ENCODE measurements at regions not wholly inside any gene's neighbourhood (a gene's known extent, or its start where the extent isn't known, plus 50 kb on each side); places are given as distances from the start of the nearest gene placed in this dataset.

GRCh38 chrX:120692319-120692718 is 62.5 kb upstream of the C1GALT1C1 start:
- no peak for DNase-seq

DNA sequence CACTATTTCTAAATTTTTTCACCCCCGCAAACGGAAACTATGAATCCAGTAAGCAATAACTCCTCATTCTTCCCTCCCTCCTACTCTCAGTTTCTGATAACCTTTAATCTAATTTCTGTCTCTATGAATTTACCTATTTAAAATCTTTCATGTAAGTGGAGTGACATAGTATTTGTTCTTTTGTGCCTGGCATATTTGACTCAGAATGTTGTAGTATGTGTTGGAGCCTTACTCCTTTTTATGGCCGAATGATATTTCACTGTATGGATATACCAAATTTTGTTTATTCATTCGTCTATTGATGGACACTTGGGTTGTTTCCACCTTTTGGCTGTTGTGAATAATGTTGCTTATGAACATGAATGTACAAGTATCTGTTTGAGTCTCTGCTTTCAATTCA is 61.1 kb upstream of the C1GALT1C1 start:
- no peak for DNase-seq

GRCh38 chrX:120690344-120690743 is 60.5 kb upstream of the C1GALT1C1 start:
- no peak for DNase-seq

GRCh38 chrX:120680090-120680489 is 50.2 kb upstream of the C1GALT1C1 start:
- no peak for DNase-seq
